Panc1 (cell line): ENCODE measurements at regions not wholly inside any gene's neighbourhood (a gene's known extent, or its start where the extent isn't known, plus 50 kb on each side); places are given as distances from the start of the nearest gene placed in this dataset.

ENCODE experiments used
- ATAC-seq: fragments of 200-7000 bp; cut with Tn5 transposase; 2 replicates; pipeline ENCODE4 v1.9.1; 2020; ENCODE audit warnings: mild to moderate bottlenecking, moderate library complexity
- BruUV-seq: library from RNA; stranded (reverse); fragments of 400-500 nt; replicated peaks from 2 replicates; lab custom pipeline; 2021; lab: Mats Ljungman, UMichigan
- CTCF ChIA-PET: fragments of 300-600 bp; sonication (Branson Sonifier 250); formaldehyde crosslinking; loops from one replicate; lab custom pipeline; 2022; ENCODE audit warnings: antibody characterized with exemption; lab: Charles Lee
- POLR2A ChIA-PET: fragments of 300-600 bp; sonication (Branson Sonifier 250); formaldehyde crosslinking; loops from one replicate; lab custom pipeline; 2022; ENCODE audit warnings: antibody characterized with exemption; lab: Charles Lee
- DNase-seq: peaks from one replicate; pipeline ENCODE4 v3.0.0-alpha.2; 2010; ENCODE audit warnings: low read depth, low spot score
- H3K27ac ChIP-seq: 2 replicates; pipeline ENCODE4 v1.5.1; 2011; ENCODE audit warnings: mild to moderate bottlenecking, low read length, inconsistent platforms
- H3K27me3 ChIP-seq: fragments of 200-500 bp; sonication (Bioruptor generic); 2 replicates; pipeline ENCODE4 v1.6.0; 2014; ENCODE audit warnings: low read length, inconsistent platforms; ENCODE audit not compliant: control insufficient read depth, insufficient read depth
- H3K36me3 ChIP-seq: fragments of 200-500 bp; sonication (Bioruptor generic); 2 replicates; pipeline ENCODE4 v1.5.1; 2014; ENCODE audit warnings: inconsistent platforms, mild to moderate bottlenecking, low read length, moderate library complexity; ENCODE audit not compliant: control insufficient read depth, insufficient read depth
- H3K4me1 ChIP-seq: 2 replicates; pipeline ENCODE4 v1.5.1; 2011; ENCODE audit warnings: inconsistent platforms, mild to moderate bottlenecking, low read length, moderate library complexity; ENCODE audit not compliant: control insufficient read depth, insufficient read depth
- H3K4me3 ChIP-seq, 2 experiments: 2 replicates each; pipeline ENCODE4 v1.5.1; 2011 to 2012; ENCODE audit warnings: low read depth in 2 of 2, low read length in 2 of 2, mild to moderate bottlenecking in 2 of 2, inconsistent platforms in 1 of 2, moderate library complexity in 1 of 2
- H3K9me3 ChIP-seq: fragments of 200-500 bp; sonication (Bioruptor generic); 2 replicates; pipeline ENCODE4 v1.5.1; 2014; ENCODE audit warnings: low read depth, mild to moderate bottlenecking, inconsistent platforms, low read length, moderate library complexity; ENCODE audit not compliant: control insufficient read depth, insufficient read depth
- CTCF ChIP-seq: fragments of 450-650 bp; IDR thresholded peaks from 2 replicates; pipeline ENCODE4 v1.5.1; 2017; ENCODE audit warnings: mild to moderate bottlenecking
- POLR2AphosphoS5 ChIP-seq: IDR thresholded peaks from 2 replicates; pipeline ENCODE4 v1.6.1; 2012; ENCODE audit warnings: mild to moderate bottlenecking, low read depth, low read length, moderate library complexity
- REST ChIP-seq, 2 experiments: IDR thresholded peaks; 2 replicates each; pipeline ENCODE4 v1.6.1; 2011 to 2012; ENCODE audit warnings: low read depth in 2 of 2, control low read depth in 1 of 2, low read length in 1 of 2, mild to moderate bottlenecking in 1 of 2, moderate library complexity in 1 of 2; ENCODE audit not compliant: insufficient read depth in 1 of 2
- SIN3A ChIP-seq: IDR thresholded peaks from 2 replicates; pipeline ENCODE4 v1.6.1; 2012; ENCODE audit warnings: low read depth, mild to moderate bottlenecking, low read length, moderate library complexity, borderline replicate concordance; ENCODE audit not compliant: insufficient read depth
- TCF7L2 ChIP-seq: IDR thresholded peaks from 2 replicates; pipeline ENCODE4 v1.6.1; 2011; ENCODE audit warnings: mild to moderate bottlenecking, low read depth, low read length, inconsistent platforms
- in situ Hi-C: cut with HindIII; loops from 2 replicates; pipeline ENCODE4 v1.10.0; 2016; ENCODE audit warnings: low sequenced_read_pairs, low pct_unique_long_range_greater_than_20kb
- intact Hi-C: fragments of 100-400 bp; cut with micrococcal nuclease; formaldehyde crosslinking; loops from one replicate; pipeline ENCODE4 v1.10.0; 2022; ENCODE audit not compliant: unreplicated experiment

- DNase-seq (no peak), ATAC-seq (no peak)
- Histone ChIP-seq H3K4me1 (no peaks in the 10 kb centered on the region), H3K27ac (no peak overlapping the region), H3K9me3 (no peaks in the 10 kb centered on the region), H3K4me3 (no peak overlapping the region), H3K27me3 (no peaks in the 10 kb centered on the region), H3K36me3 (no peaks in the 10 kb centered on the region)
- in situ Hi-C loops = no loop called here
- ChIA-PET CTCF (no interaction called here), POLR2A (no interaction called here)
- no TSS peak for BruUV-seq
- intact Hi-C loops = no loop called here
- TF ChIP-seq POLR2AphosphoS5 = no peak
- TF ChIP-seq CTCF = no peak
- TF ChIP-seq TCF7L2 = no peak
- no peak for TF ChIP-seq REST (IDR thresholded peaks at IDR 0.05; ENCODE audit: insufficient read depth in 1 of 2, low read depth in 2 of 2, low read length in 1 of 2)
Observed at GRCh38 chr13:62633448-62633847, 1217.8 kb upstream of the PCDH20 start.

GRCh38 chr13:62631619-62632018, 1216.0 kb upstream of the PCDH20 start:
- no peak for ATAC-seq
- no TSS peak for BruUV-seq
- POLR2A ChIA-PET = no interaction called here

More at GRCh38 chr13:62631619-62632018, 1216.0 kb upstream of the PCDH20 start:
- Histone ChIP-seq H3K4me1 (no peaks in the 10 kb centered on the region), H3K9me3 (no peaks in the 10 kb centered on the region), H3K27me3 (no peaks in the 10 kb centered on the region), H3K4me3 (no peak overlapping the region), H3K27ac (no peak overlapping the region), H3K36me3 (no peaks in the 10 kb centered on the region)
- CTCF ChIA-PET = no interaction called here
- no peak for DNase-seq
- in situ Hi-C loops = no loop called here
- intact Hi-C loops = no loop called here
- TF ChIP-seq POLR2AphosphoS5 (no peak), CTCF (no peak), REST (IDR thresholded peaks at IDR 0.05; ENCODE audit: insufficient read depth in 1 of 2, low read depth in 2 of 2, low read length in 1 of 2) (no peak), TCF7L2 (no peak), SIN3A (no peak)
